IMR-90 (cell line): ENCODE measurements at regions not wholly inside any gene's neighbourhood (a gene's known extent, or its start where the extent isn't known, plus 50 kb on each side); places are given as distances from the start of the nearest gene placed in this dataset.

ENCODE experiments used
- ATAC-seq: fragments of 200-7000 bp; cut with Tn5 transposase; 2 replicates; pipeline ENCODE4 v1.9.1; 2020; ENCODE audit warnings: low read depth, mild to moderate bottlenecking, moderate library complexity
- BruUV-seq: library from RNA; stranded (reverse); fragments of 400-500 nt; replicated peaks from 2 replicates; lab custom pipeline; 2021; lab: Mats Ljungman, UMichigan
- CTCF ChIA-PET: fragments of 300-600 bp; formaldehyde crosslinking; extraction: SDS; loops from one replicate; lab custom pipeline; 2021; ENCODE audit warnings: antibody characterized with exemption; lab: Yijun Ruan, JAX
- POLR2A ChIA-PET: fragments of 300-600 bp; sonication (Branson Sonifier 250); formaldehyde crosslinking; loops from one replicate; lab custom pipeline; 2022; ENCODE audit warnings: antibody characterized with exemption; ENCODE audit not compliant: unreplicated experiment; lab: Charles Lee
- DNase-seq: peaks from one replicate; pipeline ENCODE4 v3.0.0; 2013
- H2AFZ ChIP-seq: replicated peaks from 2 replicates; pipeline ENCODE3; 2013; ENCODE audit warnings: low read length, mild to moderate bottlenecking; ENCODE audit not compliant: poor library complexity
- H2AK5ac ChIP-seq: 2 replicates; pipeline ENCODE4 v1.6.1; 2013; ENCODE audit warnings: low read depth, low read length, inconsistent platforms
- H2AK9ac ChIP-seq: replicated peaks from 2 replicates; pipeline ENCODE3; 2013; ENCODE audit warnings: mild to moderate bottlenecking, low read depth, low read length, moderate library complexity; ENCODE audit not compliant: poor library complexity
- H2BK120ac ChIP-seq: 2 replicates; pipeline ENCODE4 v1.6.1; 2013; ENCODE audit warnings: low read depth, low read length, inconsistent platforms
- H2BK15ac ChIP-seq: 3 replicates; pipeline ENCODE4 v1.6.1; 2013; ENCODE audit warnings: low read depth, low read length, inconsistent platforms
- H2BK20ac ChIP-seq: 2 replicates; pipeline ENCODE4 v1.6.1; 2013; ENCODE audit warnings: low read depth, mild to moderate bottlenecking, inconsistent platforms, low read length, moderate library complexity
- H2BK5ac ChIP-seq: 2 replicates; pipeline ENCODE4 v1.6.1; 2013; ENCODE audit warnings: mild to moderate bottlenecking, low read depth, low read length, inconsistent platforms; ENCODE audit not compliant: poor library complexity, severe bottlenecking
- H3K14ac ChIP-seq: replicated peaks from 2 replicates; pipeline ENCODE4 v1.6.1; 2013; ENCODE audit warnings: low read depth, low read length, inconsistent platforms
- H3K18ac ChIP-seq: 2 replicates; pipeline ENCODE4 v1.6.1; 2013; ENCODE audit warnings: low read depth, low read length, control low read depth
- H3K23ac ChIP-seq: 2 replicates; pipeline ENCODE4 v1.6.1; 2013; ENCODE audit warnings: low read depth, low read length, inconsistent platforms
- H3K27ac ChIP-seq: 2 replicates; pipeline ENCODE4 v1.5.1; 2013; ENCODE audit warnings: mild to moderate bottlenecking, control low read depth, low read length; ENCODE audit not compliant: insufficient read depth
- H3K27me3 ChIP-seq: 2 replicates; pipeline ENCODE4 v1.6.1; 2013; ENCODE audit warnings: low read length; ENCODE audit not compliant: control insufficient read depth, insufficient read depth
- H3K36me3 ChIP-seq: 2 replicates; pipeline ENCODE4 v1.6.1; 2013; ENCODE audit warnings: low read length, mixed read lengths; ENCODE audit not compliant: control insufficient read depth, insufficient read depth
- H3K4ac ChIP-seq: 2 replicates; pipeline ENCODE4 v1.6.1; 2013; ENCODE audit warnings: low read depth, low read length, inconsistent platforms
- H3K4me1 ChIP-seq: 2 replicates; pipeline ENCODE4 v1.6.1; 2013; ENCODE audit warnings: low read length, mixed read lengths; ENCODE audit not compliant: control insufficient read depth, insufficient read depth
- H3K4me2 ChIP-seq: 2 replicates; pipeline ENCODE4 v1.6.1; 2013; ENCODE audit warnings: low read depth, mild to moderate bottlenecking, control low read depth, low read length, moderate library complexity
- H3K4me3 ChIP-seq: 2 replicates; pipeline ENCODE4 v1.5.1; 2013; ENCODE audit warnings: low read depth, mild to moderate bottlenecking, control low read depth, low read length, moderate library complexity; ENCODE audit not compliant: insufficient read depth
- H3K56ac ChIP-seq: 2 replicates; pipeline ENCODE4 v1.6.1; 2013; ENCODE audit warnings: low read length, inconsistent platforms; ENCODE audit not compliant: insufficient read depth; ENCODE audit errors: extremely low read depth
- H3K79me1 ChIP-seq, 2 experiments: 2 replicates each; pipeline ENCODE4 v1.6.1; 2013; ENCODE audit warnings: low read length in 2 of 2, inconsistent platforms in 1 of 2, low read depth in 1 of 2
- H3K9ac ChIP-seq: 2 replicates; pipeline ENCODE4 v1.6.1; 2013; ENCODE audit warnings: low read depth, low read length, control low read depth
- H3K9me1 ChIP-seq: 2 replicates; pipeline ENCODE4 v1.6.1; 2013; ENCODE audit warnings: low read length, inconsistent platforms; ENCODE audit not compliant: insufficient read depth
- H3K9me3 ChIP-seq: 2 replicates; pipeline ENCODE4 v1.6.1; 2013; ENCODE audit warnings: low read length; ENCODE audit not compliant: control insufficient read depth, insufficient read depth
- H4K20me1 ChIP-seq: 2 replicates; pipeline ENCODE4 v1.6.1; 2013; ENCODE audit warnings: low read length, inconsistent platforms; ENCODE audit not compliant: insufficient read depth
- H4K5ac ChIP-seq: 2 replicates; pipeline ENCODE4 v1.6.1; 2013; ENCODE audit warnings: mild to moderate bottlenecking, low read depth, low read length, control low read depth
- H4K8ac ChIP-seq, 2 experiments: 2 replicates each; pipeline ENCODE4 v1.6.1; 2013; ENCODE audit warnings: low read depth in 2 of 2, low read length in 2 of 2, control low read depth in 1 of 2, inconsistent platforms in 1 of 2
- H4K91ac ChIP-seq: 2 replicates; pipeline ENCODE4 v1.6.1; 2013; ENCODE audit warnings: low read depth, low read length, inconsistent platforms; ENCODE audit not compliant: insufficient read depth
- BHLHE40 ChIP-seq: fragments of 150-350 bp; IDR thresholded peaks from 2 replicates; pipeline ENCODE4 v1.6.1; 2016; ENCODE audit warnings: mild to moderate bottlenecking, low read depth, low read length
- CEBPB ChIP-seq: IDR thresholded peaks from 2 replicates; pipeline ENCODE4 v1.6.1; 2012; ENCODE audit warnings: low read depth, low read length, improper control_type of control experiment
- CHD1 ChIP-seq: IDR thresholded peaks from 2 replicates; pipeline ENCODE4 v1.6.1; 2012; ENCODE audit warnings: low read depth, low read length, improper control_type of control experiment
- CTCF ChIP-seq: conservative IDR thresholded peaks from 2 replicates; pipeline ENCODE4 v1.5.1; 2012; ENCODE audit warnings: mild to moderate bottlenecking, low read depth, low read length, improper control_type of control experiment
- ELK1 ChIP-seq: fragments of 150-350 bp; IDR thresholded peaks from 2 replicates; pipeline ENCODE4 v1.6.1; 2016; ENCODE audit warnings: low read depth, mild to moderate bottlenecking, low read length, moderate library complexity, borderline replicate concordance
- FOS ChIP-seq: fragments of 150-350 bp; IDR thresholded peaks from 2 replicates; pipeline ENCODE4 v1.6.1; 2016; ENCODE audit warnings: low read depth, low read length
- MAFK ChIP-seq: IDR thresholded peaks from 2 replicates; pipeline ENCODE4 v1.6.1; 2012; ENCODE audit warnings: low read depth, low read length, improper control_type of control experiment
- MAZ ChIP-seq: IDR thresholded peaks from 2 replicates; pipeline ENCODE4 v1.6.1; 2012; ENCODE audit warnings: low read depth, mild to moderate bottlenecking, low read length, improper control_type of control experiment, moderate library complexity, borderline replicate concordance
- MXI1 ChIP-seq: IDR thresholded peaks from 2 replicates; pipeline ENCODE4 v1.6.1; 2012; ENCODE audit warnings: low read depth, mild to moderate bottlenecking, low read length, moderate library complexity, borderline replicate concordance
- NFE2L2 ChIP-seq: fragments of 150-350 bp; IDR thresholded peaks from 2 replicates; pipeline ENCODE4 v1.6.1; 2016; ENCODE audit warnings: low read depth, mild to moderate bottlenecking, low read length
- POLR2A ChIP-seq: IDR thresholded peaks from 2 replicates; pipeline ENCODE4 v1.6.1; 2012; ENCODE audit warnings: mild to moderate bottlenecking, low read depth, low read length
- RAD21 ChIP-seq: IDR thresholded peaks from 2 replicates; pipeline ENCODE4 v1.6.1; 2012; ENCODE audit warnings: low read length, improper control_type of control experiment
- RCOR1 ChIP-seq: IDR thresholded peaks from 2 replicates; pipeline ENCODE4 v1.6.1; 2012; ENCODE audit warnings: mild to moderate bottlenecking, low read length, improper control_type of control experiment; ENCODE audit not compliant: insufficient replicate concordance
- RFX5 ChIP-seq: IDR thresholded peaks from 2 replicates; pipeline ENCODE4 v1.8.0; 2012; ENCODE audit warnings: low read depth, mild to moderate bottlenecking, low read length, moderate library complexity
- SMC3 ChIP-seq: fragments of 150-350 bp; IDR thresholded peaks from 2 replicates; pipeline ENCODE4 v1.6.1; 2016; ENCODE audit warnings: low read depth, mild to moderate bottlenecking, antibody characterized with exemption, low read length, moderate library complexity
- WGBS, 2 experiments: methylation state at CpG; one replicate each; pipeline versions ENCODE4 v1.1.5 to v1.1.7; 2013; ENCODE audit warnings: missing lambda C conversion rate in 2 of 2; ENCODE audit not compliant: insufficient read length in 1 of 2; ENCODE audit errors: extremely low coverage in 2 of 2; 5-methylcytosine and 5-hydroxymethylcytosine counted together
- dilution Hi-C: fragments of 300-500 bp; cut with HindIII; formaldehyde crosslinking; loops from one replicate; pipeline ENCODE4 v1.14.3; 2018; ENCODE audit warnings: low sequenced_read_pairs; ENCODE audit not compliant: unreplicated experiment
- in situ Hi-C: fragments of 300-500 bp; cut with MboI; formaldehyde crosslinking; loops from 3 replicates; pipeline ENCODE4 v1.14.3; 2019; ENCODE audit warnings: low sequenced_read_pairs, inconsistent platforms, mixed read lengths
- intact Hi-C: fragments of 100-400 bp; cut with micrococcal nuclease; formaldehyde crosslinking; loops from 2 replicates; pipeline ENCODE4 v1.10.0; 2022
- TF ChIP-seq, protein P1 (sequence below): fragments of 150-350 bp; IDR thresholded peaks from 2 replicates; pipeline ENCODE4 v1.6.1; 2017; ENCODE audit warnings: mild to moderate bottlenecking, antibody characterized with exemption, low read length, low read depth

DNA sequence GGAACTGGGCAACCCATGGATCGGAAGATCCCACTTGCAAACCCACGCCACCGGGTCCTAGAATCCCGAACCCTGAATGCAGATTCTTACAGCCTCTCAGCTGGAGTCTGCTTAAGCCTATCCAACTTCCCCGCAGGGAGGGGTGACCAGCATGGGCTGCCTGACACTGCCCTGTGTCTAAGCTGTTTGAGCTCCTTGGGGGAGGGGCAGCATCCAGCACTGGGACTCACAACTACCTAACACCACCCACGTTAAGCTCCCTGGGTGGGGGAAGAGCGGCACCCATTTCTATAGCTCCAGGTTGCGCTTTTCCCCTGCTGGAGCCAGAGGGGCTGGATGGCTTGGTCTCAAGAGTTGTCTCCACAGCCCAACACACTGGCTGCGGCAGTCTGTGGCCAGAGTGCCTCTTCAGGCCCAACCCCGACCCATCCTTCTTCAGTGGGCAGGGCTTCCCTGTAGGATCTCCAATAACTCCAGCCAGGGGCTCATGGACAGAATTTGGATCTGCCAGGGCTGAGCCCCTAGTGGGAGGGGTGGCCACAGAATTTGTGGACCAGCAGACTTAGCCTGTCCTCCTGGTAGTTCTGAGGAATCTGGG, 649.2 kb downstream of the TUSC7 start:
- no peak overlapping the region for H4K8ac ChIP-seq
- DNase-seq (no peak), ATAC-seq (no peak)
- H2BK5ac ChIP-seq, result no peak overlapping the region
- no peak overlapping the region for H3K4me3 ChIP-seq
- TF ChIP-seq ELK1, result no peak
- TF ChIP-seq, protein P1, sequence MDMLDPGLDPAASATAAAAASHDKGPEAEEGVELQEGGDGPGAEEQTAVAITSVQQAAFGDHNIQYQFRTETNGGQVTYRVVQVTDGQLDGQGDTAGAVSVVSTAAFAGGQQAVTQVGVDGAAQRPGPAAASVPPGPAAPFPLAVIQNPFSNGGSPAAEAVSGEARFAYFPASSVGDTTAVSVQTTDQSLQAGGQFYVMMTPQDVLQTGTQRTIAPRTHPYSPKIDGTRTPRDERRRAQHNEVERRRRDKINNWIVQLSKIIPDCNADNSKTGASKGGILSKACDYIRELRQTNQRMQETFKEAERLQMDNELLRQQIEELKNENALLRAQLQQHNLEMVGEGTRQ, result no peak
- TF ChIP-seq BHLHE40, result no peak
- TF ChIP-seq RAD21, result no peak
- TF ChIP-seq MXI1, result no peak
- TF ChIP-seq FOS, result no peak
- no peak for TF ChIP-seq NFE2L2
- TF ChIP-seq SMC3, result no peak
- no peak for TF ChIP-seq CTCF
- TF ChIP-seq MAZ, result no peak
- no peak for TF ChIP-seq POLR2A
- TF ChIP-seq CEBPB, result no peak
- no peak for TF ChIP-seq CHD1
- TF ChIP-seq RCOR1, result no peak
- no peak for TF ChIP-seq MAFK
- no peak for TF ChIP-seq RFX5
- H2BK20ac ChIP-seq, result no peak overlapping the region
- CTCF ChIA-PET, result no interaction called here
- H2AK5ac ChIP-seq, result no peak overlapping the region
- no peaks in the 10 kb centered on the region for H3K36me3 ChIP-seq
- intact Hi-C loops, result loop anchor here (10.0 kb wide), 1 partner anchor 584 kb away; no protein-coding TSS in a partner anchor
- no peak overlapping the region for H3K18ac ChIP-seq
- no peak overlapping the region for H2BK15ac ChIP-seq
- H4K5ac ChIP-seq, result no peak overlapping the region
- H3K9me1 ChIP-seq, result no peaks in the 10 kb centered on the region
- no peaks in the 10 kb centered on the region for H3K27me3 ChIP-seq
- H3K23ac ChIP-seq, result no peak overlapping the region
- dilution Hi-C loops, result no loop called here
- POLR2A ChIA-PET, result no interaction called here
- H3K79me1 ChIP-seq, result no peaks in the 10 kb centered on the region
- H3K56ac ChIP-seq, result no peak overlapping the region
- H2AFZ ChIP-seq, result no peak overlapping the region
- H3K4ac ChIP-seq, result no peak overlapping the region
- H2BK120ac ChIP-seq, result no peak overlapping the region
- WGBS, 2 experiments, result no CpG with 5 or more reads among the region's 10 CpGs
- H3K9me3 ChIP-seq, result no peaks in the 10 kb centered on the region
- H3K14ac ChIP-seq, result no peak overlapping the region
- no peak overlapping the region for H3K27ac ChIP-seq
- no peaks in the 10 kb centered on the region for H4K20me1 ChIP-seq
- in situ Hi-C loops, result no loop called here
- H3K4me2 ChIP-seq, result no peak overlapping the region
- no peak overlapping the region for H2AK9ac ChIP-seq
- H4K91ac ChIP-seq, result no peak overlapping the region
- BruUV-seq, result no TSS peak
- H3K9ac ChIP-seq, result no peak overlapping the region
- H3K4me1 ChIP-seq, result no peaks in the 10 kb centered on the region
